Kidney glomerular epithelial cell (primary cell): ENCODE measurements at regions not wholly inside any gene's neighbourhood (a gene's known extent, or its start where the extent isn't known, plus 50 kb on each side); places are given as distances from the start of the nearest gene placed in this dataset.
"Not testable (repeated sequence)": the region's sequence is repeated elsewhere in the genome, so short reads cannot be mapped to it uniquely, and the experiment has no call there.

Source experiments
- DNase-seq: peaks from one replicate; lab custom pipeline; 2025; lab: John Stamatoyannopoulos, UW

DNA sequence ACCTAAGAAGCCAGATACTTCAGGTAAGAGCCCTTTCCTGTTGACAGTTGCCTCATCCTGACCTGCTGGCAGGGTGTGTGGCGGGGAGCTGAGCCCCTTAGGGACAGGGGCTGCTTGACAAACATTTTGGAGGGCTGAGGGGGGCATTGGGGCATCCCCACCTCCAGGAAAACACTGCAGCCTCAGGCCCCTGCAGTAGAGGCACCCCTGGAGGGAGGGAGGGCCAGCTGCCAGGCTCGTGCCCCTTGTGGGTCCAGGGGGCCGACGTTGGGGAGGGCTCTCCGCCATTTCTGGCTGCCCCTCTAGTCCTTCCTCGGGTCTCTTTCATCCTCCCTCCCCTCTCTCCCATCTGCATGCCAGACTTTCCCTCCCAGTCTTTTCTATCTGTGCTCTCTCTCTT lies 177.3 kb downstream of the RPS24 start:
- no peak for DNase-seq

DNA sequence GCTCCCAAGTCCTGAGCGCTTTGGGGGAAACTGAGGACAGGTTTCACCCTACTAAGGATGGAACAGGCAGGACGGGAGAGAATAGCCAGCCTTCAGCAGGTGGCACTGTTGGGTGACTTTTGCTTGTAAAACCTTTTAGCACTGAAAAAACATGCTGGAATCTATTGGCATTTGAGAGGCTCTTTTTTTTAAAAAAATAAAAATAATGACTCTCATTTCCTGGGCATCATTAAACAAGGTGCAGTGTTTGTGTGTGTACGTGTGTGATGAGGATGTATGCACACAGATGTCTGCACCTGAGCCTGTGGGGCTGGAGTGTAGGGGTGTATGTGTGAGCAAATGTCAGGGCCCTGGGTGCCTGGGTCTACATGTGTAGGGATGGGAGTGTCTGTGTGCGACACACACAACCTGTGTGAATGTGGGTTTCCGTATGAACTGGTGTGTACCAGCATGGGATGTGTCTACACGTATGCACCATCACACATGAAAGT lies 177.9 kb downstream of the RPS24 start:
- peak; percentile 3 for DNase-seq

DNA sequence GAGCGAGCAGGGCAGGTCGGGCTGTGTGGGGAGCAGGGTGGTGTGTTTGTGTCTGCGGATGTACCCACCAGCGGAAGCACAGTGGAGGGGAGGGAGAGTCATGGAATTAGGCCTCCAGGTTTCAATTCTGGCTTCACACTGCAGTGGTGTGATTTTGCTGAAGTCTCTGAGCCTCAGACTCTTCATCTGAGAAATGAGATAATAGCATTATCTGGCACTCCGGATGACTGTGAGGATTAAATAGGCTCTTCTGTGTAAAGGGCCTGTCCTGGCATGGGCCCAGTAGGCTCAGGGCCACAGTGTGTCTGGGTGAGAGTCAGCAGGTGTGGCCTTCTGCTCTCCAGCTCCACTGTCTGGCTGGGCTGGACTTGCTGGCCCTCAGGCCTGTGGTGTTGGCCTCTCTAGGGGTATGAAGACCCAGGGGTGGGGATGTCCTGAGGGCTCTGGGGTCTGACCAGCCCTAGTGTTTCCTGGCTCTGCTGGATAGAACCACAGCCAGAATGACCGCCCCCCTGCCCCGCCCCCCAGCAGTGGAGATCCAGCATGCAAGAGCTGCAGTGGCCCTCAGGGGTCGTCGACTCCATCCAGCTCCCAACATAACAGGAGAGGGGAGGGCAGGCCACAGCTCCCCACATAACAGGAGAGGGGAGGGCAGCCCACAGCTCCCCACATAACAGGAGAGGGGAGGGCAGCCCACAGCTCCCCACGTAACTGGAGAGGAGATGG lies 178.6 kb downstream of the RPS24 start:
- DNase-seq = no peak

DNA sequence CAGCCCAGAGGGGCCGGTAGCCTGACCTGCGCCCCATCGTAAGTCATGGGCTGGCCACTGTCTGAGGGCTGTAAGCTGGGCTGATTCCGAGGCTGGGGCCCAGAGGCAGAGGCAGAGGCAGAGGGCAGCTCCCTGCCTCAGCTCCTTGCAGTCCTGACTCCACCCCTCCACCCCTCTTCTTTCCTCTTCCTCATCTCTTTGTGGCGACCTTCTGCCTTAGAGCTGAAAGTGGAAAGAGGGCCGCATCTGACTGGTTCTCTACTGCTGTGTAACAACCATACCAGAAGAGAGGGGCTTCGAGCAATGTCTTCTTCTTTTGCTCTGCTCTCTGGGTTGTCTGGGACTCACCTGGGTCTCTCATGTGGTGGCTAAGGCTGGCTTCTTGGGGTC lies 179.1 kb downstream of the RPS24 start:
- no peak for DNase-seq

DNA sequence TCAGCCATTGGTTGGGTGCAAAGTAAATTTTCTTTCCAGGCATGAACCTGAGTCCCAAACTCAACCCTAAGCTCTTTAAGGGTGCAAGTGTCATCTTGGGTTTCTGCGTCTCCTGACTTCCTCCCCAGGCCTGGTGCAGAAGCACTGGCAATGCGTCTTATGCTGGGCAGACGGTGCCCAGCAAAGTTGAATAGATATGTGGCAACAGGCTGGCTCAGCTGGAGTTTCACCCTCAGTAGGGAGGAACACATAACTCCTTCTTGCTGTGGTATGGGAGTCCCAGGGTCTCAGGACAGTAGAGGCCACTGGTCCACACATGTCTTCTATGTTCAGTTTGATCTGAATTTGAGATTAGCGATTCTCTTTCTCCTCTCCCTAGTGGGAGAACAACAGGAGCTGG lies 181.3 kb downstream of the RPS24 start:
- no peak for DNase-seq

DNA sequence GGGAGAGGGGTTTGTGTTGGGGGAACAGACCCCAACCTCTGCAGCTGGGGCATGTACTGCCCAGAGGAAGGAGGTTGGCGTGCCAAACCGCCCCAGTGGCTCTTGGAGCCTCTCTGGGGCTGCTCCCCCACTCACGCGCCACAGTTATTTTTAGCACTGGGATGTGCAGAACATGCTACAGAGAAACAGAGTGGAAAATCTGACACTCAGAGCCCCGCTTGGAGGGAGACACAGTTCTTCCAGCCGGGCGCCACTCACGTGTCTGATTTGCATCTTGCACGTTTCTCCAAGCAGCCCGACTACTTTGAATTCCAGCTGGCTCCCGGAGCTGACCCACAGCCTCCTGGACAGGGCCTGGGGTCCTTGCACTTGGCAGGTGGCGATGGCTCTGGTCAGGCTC lies 182.0 kb downstream of the RPS24 start:
- DNase-seq = no peak

DNA sequence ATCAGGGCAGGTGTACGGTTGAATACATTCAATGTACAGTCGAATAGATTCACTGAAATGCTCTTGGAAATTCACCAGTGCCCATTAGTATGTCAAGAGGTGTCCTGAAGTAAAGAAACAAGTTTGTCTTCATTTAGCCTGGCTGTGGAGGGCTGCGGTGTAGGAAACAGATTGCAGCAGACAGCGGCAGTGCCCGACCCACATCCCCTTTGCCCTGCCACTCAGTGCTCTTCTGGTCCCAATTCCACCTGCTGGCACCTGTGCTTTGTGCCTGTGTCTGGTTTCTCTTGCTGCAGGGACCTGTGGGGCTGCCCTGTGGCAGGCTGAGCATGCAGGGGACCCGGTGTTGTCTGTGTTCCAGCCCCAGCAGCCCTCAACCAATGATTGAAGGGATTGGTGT lies 183.7 kb downstream of the RPS24 start:
- no peak for DNase-seq

DNA sequence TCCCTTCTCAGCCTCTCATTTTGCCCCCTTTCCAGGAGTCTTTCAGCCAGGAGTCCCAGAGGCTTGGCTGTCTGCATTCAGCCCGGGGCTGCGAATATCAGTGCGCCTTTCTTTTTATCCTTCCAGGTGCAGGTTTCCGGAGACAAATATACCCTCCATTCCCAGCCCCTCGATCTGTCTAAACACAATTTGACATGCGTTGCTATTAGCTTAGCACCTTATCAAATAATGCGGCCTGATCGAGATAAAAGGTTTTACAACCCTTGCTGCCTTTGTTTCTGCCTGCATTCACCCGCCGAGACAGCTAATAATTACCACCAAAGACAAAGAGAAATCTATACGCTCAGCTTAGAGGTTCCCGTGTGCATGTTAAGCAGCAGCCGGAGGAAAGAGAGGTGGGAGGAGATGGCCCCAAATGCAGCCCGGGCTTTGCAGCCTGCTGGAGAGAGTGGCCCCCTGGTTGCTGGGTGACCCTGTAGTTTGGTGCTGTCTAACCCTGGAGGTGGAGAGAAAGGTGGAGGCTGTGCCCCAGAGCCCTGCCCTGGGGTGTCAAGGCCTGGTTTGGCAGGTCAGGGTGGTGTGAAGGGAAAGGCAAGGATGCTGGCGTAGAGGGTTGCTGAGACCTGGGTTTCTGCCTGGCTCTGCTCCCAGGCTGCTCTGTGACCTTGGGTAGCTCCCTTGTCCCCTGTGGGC lies 185.3 kb downstream of the RPS24 start:
- DNase-seq = no peak

DNA sequence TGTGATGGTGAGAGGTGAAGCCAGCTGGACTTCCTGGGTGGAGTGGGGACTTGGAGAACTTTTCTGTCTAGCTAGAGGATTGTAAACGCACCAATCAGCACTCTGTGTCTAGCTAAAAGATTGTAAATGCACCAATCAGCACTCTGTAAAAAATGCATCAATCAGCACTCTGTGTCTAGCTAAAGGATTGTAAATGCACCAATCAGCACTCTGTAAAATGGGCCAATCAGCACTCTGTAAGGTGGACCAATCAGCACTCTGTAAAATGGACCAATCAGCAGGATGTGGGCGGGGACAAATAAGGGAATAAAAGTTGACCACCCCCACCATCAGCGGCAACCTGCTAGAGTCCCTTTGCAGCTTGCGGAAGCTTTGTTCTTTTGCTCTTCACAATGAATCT lies 185.9 kb downstream of the RPS24 start:
- DNase-seq = not testable (repeated sequence)

DNA sequence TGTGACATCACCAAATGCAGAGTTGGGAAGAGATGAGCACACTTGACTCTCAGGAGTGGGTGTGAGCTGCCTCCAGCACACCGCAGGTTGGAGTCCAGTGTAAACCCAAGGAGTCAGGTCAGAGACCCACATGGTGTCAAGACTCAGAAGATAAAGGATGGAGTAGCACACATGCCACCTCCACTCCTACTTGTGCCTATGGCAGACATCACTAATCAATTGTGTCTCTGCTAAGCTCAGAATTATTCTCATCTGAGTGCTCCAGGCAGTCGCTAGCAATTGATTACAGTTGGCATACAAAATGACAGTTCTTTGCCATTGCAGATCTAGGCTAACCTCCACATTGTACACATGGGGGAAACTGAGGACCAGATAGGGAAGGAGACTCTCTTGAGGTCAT lies 187.1 kb downstream of the RPS24 start:
- DNase-seq = no peak

DNA sequence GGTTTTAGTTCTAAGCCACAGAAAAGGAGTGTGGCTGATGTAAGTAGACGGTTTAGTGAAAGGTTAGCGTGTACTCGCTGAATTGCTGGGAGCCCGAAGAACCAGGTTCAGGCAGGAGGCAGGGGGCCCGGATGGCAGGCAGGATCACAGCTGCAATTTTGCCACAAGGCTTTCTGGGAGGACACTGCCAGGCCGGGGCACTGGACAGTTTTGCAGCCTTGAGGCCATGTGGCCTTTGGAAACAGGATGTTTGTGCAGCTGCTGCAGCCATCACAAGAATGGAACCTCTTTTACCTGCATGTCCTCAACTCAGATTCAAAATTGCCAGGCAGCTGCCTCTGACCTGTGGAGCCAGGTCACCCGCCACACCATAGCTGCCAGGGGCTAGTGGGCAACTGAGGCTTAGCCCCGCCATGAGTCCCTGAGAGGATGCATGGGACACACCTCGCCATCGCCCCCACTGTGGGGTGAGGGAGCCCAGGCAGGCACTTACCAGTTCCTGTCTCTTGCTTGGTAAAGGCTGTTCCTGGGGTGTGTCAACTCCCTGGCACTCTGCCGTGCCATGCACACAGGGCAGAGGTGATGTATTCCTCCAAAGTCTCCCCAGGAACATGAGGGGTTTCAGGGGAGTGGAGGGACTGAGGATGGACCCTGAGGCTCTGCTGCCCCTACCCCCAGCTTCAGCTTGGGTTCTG lies 188.6 kb downstream of the RPS24 start:
- no peak for DNase-seq

DNA sequence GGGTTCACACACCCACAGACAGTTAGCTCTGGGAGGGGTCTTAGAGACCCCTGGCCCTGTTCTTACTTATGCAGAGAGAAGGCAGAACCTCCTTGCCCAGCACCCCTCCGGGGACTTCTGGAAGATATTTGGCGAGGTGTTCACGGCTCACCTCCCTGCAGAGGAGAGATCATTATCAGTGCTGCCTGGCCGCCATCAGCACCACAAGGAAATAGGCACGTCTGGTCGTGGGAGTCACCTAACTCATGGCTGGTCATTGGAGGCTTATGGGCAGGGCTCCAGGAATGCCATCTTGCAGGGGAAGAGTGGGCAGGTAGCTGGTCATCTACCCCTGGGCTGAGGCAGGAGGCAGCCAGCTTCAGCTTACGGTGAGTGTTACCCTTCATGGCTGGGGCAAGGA lies 189.4 kb downstream of the RPS24 start:
- no peak for DNase-seq

DNA sequence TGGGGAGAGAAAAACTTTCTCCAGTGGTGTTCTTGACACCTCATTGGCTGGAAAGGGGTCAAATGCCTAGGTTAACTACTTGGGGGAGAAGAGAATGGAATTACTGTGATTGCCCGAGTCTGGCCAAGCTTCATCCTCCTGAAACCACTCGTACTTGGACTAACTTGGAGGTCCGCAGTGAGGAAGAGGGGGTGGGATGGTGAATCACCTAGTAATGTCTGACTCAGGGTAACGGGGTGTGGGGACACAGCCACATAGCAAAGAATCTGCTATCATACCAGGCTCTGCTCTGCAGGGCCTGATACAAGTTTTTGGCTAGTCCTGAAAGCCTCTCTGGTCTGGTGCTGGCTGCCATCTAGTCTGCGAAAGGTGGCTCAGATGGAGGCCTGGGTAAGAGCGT lies 190.9 kb downstream of the RPS24 start:
- DNase-seq = no peak

DNA sequence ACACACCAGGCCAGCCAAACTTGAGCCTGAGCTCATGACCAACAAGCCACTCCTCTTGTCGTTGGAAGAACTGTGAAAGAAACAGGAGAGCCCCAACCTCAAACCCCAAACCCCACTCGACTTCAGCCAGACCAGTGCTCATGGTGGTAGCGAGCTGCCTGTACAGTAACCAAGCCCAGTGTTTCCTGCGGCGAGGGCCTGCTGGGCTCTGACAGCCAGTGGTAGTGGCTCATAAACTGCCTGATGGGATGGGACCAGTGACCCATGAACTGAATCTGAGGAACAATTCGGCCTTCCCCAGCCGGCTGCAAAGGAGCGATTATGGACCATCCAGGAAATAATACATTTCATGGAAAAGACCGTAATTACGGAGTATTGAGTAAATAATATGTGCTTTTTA lies 191.9 kb downstream of the RPS24 start:
- DNase-seq = no peak

DNA sequence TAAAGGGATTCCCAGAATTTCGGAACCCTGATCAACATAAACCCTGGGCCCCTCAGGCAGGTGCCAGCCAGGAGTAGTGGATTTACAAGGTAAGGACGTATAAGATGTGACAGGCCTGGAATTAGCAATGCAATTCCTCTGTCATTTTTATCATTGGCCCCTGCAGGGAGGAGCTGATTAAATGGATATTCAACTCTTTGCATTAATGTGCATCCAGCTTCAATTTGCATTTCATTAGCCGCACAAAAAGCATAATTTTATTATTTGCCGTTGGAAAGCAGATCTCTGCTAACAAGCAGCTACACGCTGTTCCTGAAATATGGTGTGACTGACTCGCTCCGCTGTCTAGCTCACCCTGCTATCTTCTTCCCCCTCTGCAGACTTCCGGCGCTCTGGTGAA lies 195.8 kb downstream of the RPS24 start:
- no peak for DNase-seq

DNA sequence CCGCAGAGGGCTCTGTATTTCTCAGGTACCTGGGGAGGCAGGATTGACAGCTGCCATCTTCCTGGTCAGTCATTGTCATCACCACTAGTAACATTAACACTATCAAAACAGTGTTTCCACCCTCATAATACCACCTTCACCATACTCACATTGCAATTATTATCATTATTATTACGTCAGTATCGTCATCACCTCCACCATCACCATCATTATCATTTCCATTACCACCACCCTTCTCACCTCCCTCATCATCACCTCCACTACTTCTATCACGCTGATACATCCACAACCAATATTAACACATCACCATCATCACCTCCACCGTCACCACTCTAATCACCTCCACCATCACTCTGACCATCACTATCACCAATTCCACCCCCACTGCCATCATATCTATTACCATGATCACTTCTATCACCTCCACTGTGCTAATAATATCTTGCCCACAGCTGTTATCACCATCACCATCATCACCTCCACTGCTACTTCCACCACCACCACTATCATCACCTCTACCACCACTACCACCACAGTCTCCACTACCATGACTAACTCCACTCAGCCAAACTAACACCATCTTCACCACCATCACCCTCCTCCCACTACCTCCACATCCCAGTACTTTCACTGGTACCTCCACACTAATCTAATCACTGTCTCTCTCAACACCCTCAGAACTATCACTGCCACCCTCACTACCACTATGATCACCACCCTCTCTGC lies 196.4 kb downstream of the RPS24 start:
- DNase-seq = no peak

DNA sequence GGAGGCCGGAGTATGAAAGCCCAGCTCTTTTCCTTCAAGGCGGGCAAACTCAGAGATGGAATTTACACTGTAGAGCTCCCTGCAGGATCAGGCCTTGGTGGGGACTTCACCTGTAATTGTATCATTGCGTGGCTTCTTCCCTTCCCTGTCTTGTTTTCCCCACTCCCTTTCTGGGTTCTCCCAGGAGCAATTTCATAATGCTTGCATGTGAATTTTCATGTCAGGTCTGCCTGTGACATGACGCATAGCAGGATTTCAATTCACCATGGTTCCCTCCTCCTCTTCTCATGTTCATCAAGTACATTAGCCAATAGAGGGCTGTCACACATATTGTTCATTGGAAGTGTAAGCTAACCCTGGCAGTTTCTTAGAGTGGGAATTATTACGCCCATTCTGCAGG lies 197.7 kb downstream of the RPS24 start:
- no peak for DNase-seq

DNA sequence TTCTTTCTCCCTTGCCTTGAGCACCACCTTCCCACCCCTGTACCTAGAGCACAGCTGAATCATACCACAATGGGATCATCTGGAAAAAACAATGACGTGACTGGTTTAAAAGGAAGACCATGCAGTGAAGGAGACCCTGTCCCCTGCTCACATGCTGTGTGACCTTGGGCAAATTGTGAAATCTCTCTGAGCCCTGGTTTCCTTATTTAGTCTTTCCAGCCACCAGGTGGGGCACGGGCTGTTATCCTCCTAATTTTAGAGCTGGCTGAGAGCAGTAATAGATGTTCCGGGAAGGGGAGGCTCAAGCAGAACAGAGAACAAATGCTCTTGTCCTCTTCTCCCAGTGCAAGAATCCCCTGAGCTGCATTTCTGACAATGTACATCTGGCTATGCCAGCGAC lies 198.3 kb downstream of the RPS24 start:
- no peak for DNase-seq

DNA sequence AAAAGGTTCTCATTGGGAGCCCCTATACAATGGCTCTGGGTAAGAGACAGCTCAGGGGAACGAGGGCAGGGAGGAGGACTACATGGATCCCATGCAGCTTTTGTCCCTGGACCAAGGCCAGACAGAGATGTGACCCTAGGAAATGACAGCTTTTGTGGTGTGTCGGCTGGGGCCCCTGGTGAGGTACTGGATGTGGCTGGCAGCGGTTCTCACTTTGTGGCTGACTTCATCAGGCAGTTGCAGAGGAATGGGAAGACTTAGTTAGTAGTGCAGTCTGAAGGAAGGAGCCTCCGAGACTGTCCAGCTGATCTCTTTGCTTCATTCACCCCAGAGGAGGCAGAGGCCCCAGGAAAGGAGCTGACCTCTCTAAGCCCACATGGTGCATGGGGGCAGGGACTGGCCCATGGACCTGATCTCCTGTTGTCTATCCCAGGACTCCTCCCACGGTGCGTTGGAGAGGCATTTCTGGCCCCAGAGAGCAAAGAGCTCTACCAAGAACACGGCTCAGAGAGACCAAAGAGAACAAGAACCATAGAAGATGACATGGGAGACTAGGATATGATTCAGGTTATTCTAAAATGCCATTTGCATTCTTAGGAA lies 202.9 kb downstream of the RPS24 start:
- DNase-seq = no peak

DNA sequence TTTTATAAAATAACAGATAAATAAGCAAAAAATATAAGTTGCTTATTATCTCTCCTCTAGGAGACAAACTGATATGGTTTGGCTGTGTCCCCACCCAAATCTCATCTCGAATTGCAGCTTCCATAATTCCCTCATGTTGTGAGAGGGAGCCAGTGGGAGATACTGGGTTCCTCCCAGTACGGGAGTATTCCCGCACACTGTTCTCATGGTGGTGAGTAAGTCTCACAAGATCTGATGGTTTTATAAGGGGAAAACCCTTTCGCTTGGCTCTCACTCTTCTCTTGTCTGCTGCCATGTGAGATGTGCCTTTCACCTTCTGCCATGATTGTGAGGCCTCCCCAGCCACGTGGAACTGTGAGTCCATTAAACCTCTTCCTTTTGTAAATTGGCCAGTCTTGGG lies 204.3 kb downstream of the RPS24 start:
- not testable (repeated sequence) for DNase-seq

DNA sequence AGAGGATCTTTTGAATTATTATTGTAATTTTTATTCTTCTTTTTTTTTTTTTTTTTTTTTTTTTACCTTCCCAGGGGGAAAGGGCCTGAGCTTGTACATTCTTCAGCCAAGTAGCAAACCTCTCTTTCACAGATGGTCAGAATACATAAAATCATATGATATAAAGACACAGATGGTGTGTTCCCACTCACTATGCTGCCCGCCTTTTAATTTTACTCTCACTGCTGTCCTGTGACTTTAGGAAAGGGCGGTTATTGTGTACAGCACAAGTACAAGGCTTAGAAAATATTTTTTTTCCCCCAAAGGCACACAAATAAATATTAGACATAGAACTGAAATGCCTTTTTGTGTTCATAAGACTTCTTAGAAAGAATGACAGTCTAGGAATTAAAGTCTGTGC lies 213.6 kb downstream of the RPS24 start:
- no peak for DNase-seq

DNA sequence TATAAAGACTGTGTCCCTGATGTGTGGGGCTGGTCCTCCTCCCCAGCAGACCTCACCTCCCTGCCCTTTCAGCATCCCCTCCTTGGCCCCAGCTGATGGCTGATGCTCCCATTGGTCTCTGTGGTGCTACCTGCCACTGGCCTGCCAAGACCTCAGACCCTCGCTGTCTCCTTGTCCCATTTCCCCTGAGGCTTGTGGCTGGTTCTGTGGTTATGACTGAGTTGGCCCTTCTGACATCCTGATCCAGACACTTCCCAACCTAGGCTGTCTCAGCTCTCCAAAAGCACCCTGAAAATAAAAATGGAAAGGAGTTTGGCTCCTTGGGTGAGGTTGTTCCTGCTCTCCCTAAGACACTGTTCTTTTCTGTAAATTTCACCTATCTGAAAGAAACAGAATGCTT lies 214.2 kb downstream of the RPS24 start:
- DNase-seq = no peak
